Astrocyte of the cerebellum (primary cell): ENCODE measurements at regions not wholly inside any gene's neighbourhood (a gene's known extent, or its start where the extent isn't known, plus 50 kb on each side); places are given as distances from the start of the nearest gene placed in this dataset.

Experiments
- DNase-seq: peaks from one replicate; pipeline ENCODE4 v3.0.0-alpha.2; 2011; ENCODE audit warnings: low read depth
- H3K4me3 ChIP-seq: 2 replicates; pipeline ENCODE4 v1.5.1; 2011; ENCODE audit warnings: mild to moderate bottlenecking, low read depth, low read length, moderate library complexity
- in situ Hi-C: cut with HindIII; loops from 2 replicates; pipeline ENCODE4 v1.10.0; 2017; ENCODE audit warnings: low sequenced_read_pairs
- TF ChIP-seq, protein P1 (sequence below): IDR thresholded peaks from 2 replicates; pipeline ENCODE4 v1.5.1; 2012; ENCODE audit warnings: low read length, low read depth, moderate library complexity, mild to moderate bottlenecking; ENCODE audit errors: missing control alignments

DNA sequence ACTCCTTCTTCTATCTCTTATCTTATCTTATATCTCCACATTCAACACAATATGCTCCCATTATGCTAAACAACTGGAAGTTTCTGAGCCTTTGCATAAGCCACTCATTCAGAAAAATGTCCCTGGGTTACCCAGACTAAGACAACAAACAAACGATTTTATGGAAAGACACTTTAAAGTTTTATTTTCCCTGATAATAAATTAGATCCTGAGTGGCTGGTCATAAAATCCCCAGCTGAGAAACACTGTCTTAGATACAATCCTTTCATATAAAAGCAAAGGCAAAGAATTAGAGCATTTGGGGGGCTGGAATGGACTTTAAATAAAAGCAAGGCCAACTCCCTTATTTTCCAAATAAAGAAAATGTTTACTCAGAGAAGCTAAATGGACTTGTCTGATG is 322.3 kb downstream of the GBE1 start:
- in situ Hi-C loops, result no loop called here
- H3K4me3 ChIP-seq, result no peak overlapping the region
- no peak for DNase-seq
- TF ChIP-seq, protein P1, sequence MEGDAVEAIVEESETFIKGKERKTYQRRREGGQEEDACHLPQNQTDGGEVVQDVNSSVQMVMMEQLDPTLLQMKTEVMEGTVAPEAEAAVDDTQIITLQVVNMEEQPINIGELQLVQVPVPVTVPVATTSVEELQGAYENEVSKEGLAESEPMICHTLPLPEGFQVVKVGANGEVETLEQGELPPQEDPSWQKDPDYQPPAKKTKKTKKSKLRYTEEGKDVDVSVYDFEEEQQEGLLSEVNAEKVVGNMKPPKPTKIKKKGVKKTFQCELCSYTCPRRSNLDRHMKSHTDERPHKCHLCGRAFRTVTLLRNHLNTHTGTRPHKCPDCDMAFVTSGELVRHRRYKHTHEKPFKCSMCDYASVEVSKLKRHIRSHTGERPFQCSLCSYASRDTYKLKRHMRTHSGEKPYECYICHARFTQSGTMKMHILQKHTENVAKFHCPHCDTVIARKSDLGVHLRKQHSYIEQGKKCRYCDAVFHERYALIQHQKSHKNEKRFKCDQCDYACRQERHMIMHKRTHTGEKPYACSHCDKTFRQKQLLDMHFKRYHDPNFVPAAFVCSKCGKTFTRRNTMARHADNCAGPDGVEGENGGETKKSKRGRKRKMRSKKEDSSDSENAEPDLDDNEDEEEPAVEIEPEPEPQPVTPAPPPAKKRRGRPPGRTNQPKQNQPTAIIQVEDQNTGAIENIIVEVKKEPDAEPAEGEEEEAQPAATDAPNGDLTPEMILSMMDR, result no peak

DNA sequence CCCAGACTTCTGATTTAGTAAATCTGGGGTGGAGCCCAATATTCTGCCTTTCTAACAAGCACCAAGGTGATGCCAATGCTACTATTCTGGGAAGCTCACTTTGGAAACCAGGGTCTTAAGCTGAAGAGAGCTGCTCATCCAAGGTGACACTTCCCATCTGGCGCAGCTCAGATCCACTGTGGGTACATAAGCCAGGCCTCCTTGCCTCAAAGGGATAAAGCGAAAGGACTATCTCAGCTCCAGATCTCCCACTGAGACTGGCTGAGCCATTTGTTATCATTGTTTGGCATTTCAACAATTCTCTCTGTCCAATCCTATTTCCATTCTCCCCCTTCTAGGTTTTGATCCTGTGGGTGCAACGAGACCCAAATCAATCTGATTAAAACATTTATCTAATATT is 323.8 kb downstream of the GBE1 start:
- no peak overlapping the region for H3K4me3 ChIP-seq
- TF ChIP-seq, protein P1, result no peak
- in situ Hi-C loops, result no loop called here
- DNase-seq, result no peak

DNA sequence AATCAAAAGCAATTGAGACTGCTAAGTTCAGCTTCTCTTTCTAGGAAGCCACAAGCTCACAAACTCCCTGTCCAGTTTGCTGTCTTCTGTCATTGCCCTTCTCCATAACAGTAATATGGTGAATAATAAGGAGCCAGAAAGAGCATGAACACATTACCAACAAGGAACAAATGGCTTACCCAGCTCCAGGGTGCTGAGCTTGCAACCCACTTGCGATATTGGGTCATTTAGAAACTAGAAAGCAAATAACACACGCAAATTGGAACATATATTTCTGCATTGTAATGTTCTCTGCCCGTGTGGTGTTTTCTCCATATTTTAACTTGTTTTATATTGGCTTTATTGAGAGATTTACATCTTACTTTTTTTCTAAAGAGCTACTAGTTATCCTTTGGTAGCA is 325.3 kb downstream of the GBE1 start:
- TF ChIP-seq, protein P1, result no peak
- H3K4me3 ChIP-seq, result no peak overlapping the region
- in situ Hi-C loops, result no loop called here
- no peak for DNase-seq

DNA sequence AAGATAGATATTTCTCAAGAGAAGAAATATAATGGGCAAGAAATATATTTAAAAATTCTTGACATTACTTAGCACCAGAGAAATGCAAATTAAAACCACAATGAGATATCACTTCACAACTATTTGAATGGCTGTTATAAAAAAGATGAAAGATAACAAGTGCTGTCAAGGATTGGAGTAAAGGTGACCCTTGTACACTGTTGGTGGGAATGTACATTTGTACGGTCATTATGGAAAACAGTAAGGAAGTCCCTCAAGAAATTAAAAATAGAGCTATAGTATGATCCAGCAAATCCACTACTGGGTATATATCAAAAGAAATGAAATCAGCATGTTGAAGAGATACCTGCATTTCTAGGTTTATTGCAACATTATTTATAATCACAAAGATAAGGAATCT is 326.4 kb downstream of the GBE1 start:
- in situ Hi-C loops, result no loop called here
- TF ChIP-seq, protein P1, result no peak
- DNase-seq, result no peak
- H3K4me3 ChIP-seq, result no peak overlapping the region

DNA sequence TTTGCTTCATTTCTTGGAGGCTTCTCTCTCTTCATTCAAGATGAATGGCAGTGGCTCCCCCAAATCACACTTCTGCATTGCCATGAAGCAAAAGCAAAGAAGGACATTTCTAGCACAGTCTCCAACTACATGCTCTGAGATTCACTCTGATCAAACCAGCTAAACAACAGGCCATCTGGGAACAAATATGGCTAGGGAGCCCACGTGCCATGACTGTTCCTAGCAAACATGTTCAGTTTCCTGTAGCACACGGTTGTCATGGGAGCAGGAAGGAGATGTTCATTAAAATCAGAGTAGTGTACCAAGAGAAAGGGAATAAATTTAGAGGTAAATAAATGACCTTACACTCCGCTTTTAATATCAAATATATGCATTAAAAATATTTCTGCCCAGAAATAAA is 327.3 kb downstream of the GBE1 start:
- TF ChIP-seq, protein P1, result no peak
- no peak for DNase-seq
- in situ Hi-C loops, result loop anchor here (5.0 kb wide), 1 partner anchor 43 kb away; no protein-coding TSS in a partner anchor
- H3K4me3 ChIP-seq, result no peak overlapping the region

DNA sequence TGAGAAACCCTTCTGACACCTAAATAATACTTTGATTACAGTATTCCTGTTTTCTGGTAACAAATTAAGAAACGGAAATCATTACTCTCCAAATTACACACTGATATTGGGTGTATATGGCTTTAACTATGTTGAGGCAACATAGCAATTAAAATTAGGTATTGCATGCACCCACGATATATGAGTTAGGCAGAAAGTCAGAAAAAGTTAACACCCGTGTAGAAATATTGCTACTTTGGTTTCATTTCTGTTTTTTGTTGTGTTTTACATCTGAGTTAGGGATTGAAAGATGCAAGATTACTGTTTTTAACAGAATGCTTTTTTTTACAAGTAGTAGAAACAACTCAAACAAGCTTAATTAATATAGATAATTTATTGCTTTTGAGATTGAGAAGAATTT is 327.8 kb downstream of the GBE1 start:
- DNase-seq, result no peak
- H3K4me3 ChIP-seq, result no peak overlapping the region
- TF ChIP-seq, protein P1, result no peak
- in situ Hi-C loops, result loop anchor here (5.0 kb wide), 1 partner anchor 44 kb away; no protein-coding TSS in a partner anchor

- TF ChIP-seq, protein P1, result no peak
- in situ Hi-C loops, result loop anchor here (5.0 kb wide), 1 partner anchor 45 kb away; no protein-coding TSS in a partner anchor
- no peak for DNase-seq
- H3K4me3 ChIP-seq, result no peak overlapping the region
Observed at GRCh38 chr3:81432456-81432855, 329.0 kb downstream of the GBE1 start.
